Hematopoietic multipotent progenitor cell treated with erythropoietin and hydrocortisone succinate and interleukin-3 and kit ligand, for 17 days (in vitro differentiated cells): ENCODE measurements at regions not wholly inside any gene's neighbourhood (a gene's known extent, or its start where the extent isn't known, plus 50 kb on each side); places are given as distances from the start of the nearest gene placed in this dataset.
"Not testable (repeated sequence)": the region's sequence is repeated elsewhere in the genome, so short reads cannot be mapped to it uniquely, and the experiment has no call there.

Source experiments
- DNase-seq: peaks from one replicate; pipeline ENCODE4 v3.0.0-alpha.2; 2015; ENCODE audit warnings: low spot score

GRCh38 chr3:153029350-153029749, 132.7 kb upstream of the RAP2B start:
- DNase-seq, result peak; percentile 81

GRCh38 chr3:153032891-153033290, 129.1 kb upstream of the RAP2B start:
- no peak for DNase-seq

GRCh38 chr3:153036846-153037245, 125.2 kb upstream of the RAP2B start:
- no peak for DNase-seq

GRCh38 chr3:153038367-153038766, 123.7 kb upstream of the RAP2B start:
- no peak for DNase-seq

- no peak for DNase-seq
Measured at GRCh38 chr3:153038779-153039178, 123.2 kb upstream of the RAP2B start.

DNA sequence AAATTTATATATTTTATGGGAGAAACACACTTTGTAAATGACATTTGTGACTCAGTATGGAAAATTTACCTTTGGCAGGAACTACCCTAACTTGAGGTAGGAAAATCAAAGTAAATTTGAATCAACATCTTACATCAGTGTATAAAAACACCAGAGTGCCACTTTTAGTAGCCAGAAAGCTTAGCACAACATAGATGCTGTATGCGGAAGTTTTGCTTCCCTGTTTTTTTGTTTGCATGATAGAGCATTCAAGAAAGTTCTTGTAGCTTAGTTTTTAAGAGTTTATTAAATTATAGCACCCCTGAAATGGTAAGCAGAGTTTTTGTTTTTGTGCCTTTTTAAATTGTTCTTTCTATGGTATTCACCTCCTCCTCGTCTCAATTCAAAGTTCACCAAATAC, 120.8 kb upstream of the RAP2B start:
- no peak for DNase-seq

- no peak for DNase-seq
Measured at GRCh38 chr3:153042088-153042487, 119.9 kb upstream of the RAP2B start.

DNA sequence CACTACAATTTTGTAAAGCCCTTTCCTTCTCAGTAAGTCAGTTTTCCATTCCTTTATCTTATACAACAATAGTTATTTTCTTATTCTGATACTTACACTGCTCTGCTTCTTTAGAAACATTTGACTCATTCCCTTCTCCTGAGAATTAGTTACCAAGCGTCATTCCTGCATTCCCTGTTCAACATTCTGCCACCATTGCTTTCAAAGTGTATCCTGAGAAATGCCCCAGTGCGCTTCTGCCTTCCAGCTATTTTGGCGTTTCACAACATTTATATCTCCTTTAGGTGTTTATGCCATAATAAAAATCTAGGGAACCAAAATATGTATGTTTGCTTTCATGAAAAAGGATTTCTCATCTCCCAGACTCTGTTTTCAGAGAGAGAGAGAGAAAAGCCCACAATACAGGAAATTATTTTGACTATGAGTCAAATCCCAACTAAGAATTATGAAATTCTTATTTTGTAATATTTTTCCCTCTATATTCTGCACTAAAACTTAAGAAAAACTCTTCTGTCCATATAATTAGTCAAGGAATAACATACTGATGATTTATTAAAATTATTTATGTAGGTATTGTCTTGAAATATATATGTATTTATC, 118.2 kb upstream of the RAP2B start:
- DNase-seq, result no peak

DNA sequence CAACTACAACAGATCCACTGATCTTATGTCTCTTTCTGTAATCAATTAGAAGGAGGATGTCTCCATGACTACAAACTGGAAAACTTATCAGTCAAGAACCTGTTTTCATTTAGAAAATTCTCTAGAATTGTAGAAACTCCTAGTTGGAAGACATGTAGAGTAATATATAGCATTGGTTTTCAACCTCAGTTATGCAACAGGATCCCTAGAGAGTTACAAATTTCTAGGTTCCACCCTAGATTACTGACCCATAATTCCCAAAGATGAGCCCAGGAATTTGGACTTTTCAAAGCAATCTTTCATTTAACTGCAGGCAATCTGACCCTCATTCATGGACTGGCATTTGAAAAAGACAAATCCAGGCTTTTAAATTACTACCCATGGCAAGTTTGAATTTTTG, 116.9 kb upstream of the RAP2B start:
- DNase-seq, result no peak

GRCh38 chr3:153050978-153051377, 111.0 kb upstream of the RAP2B start:
- DNase-seq, result no peak

GRCh38 chr3:153051427-153052095, 110.5 kb upstream of the RAP2B start:
- DNase-seq, result no peak

- DNase-seq, result no peak
Measured at GRCh38 chr3:153052096-153052460, 109.9 kb upstream of the RAP2B start.

DNA sequence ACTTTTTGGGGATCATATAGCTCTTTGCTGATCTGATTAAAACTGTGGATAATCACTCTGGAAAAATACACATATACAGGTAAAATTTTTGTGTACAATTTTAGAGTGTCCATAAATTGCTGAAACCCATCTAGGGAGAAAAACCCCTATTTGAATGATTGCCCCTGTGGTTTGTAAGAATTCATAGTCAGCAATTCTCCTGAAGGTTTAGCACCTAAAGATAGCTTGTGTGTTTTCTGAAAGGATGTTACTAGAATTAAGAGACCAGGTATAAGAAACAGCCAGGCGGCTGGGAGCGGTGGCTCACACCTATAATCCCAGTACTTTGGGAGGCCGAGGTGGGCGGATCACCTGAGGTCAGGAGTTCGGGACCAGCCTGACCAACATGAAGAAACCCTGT, 106.8 kb upstream of the RAP2B start:
- no peak for DNase-seq

DNA sequence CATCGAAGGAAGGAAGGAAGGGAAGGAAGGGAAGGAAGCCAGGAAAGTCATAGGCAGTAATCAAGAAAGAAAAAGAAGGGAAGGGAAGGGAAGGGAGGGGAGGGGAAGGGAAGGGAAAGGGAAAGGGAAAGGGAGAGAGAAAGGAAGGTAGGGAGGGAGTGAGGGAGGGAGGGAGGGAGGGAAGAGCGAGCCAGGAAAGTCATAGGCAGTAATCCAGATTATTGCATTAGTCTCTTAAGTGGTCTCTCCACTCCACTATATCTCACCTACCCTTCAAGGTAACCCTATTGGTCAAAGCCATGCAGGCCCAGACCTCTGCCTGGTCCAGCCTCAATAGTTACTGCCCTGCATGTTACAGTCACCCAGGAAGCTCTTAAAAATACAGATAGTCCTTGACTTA, 106.2 kb upstream of the RAP2B start:
- no peak for DNase-seq

GRCh38 chr3:153058031-153058688, 103.9 kb upstream of the RAP2B start:
- not testable (repeated sequence) for DNase-seq

DNA sequence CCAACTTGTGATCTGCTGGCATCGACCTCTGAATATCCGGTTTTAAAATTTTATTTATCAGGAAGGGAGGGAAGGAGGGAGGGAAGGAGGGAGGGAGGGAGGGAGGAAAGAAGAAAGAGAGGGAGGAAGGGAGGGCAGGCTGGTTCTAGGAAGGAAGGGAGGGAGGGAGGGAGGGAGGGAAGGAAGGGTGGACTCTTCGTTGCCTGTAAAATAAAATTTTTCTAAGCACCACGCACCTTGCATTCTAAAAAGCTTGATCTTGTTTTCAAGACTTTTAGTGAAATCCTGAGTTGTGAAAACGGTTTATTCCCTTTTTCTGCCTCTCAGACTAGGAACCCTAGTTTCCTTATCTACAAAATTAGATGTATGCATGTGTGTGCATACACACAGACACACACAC, 101.7 kb upstream of the RAP2B start:
- DNase-seq, result no peak

- DNase-seq, result no peak
Measured at GRCh38 chr3:153061938-153062528, 100.0 kb upstream of the RAP2B start.

DNA sequence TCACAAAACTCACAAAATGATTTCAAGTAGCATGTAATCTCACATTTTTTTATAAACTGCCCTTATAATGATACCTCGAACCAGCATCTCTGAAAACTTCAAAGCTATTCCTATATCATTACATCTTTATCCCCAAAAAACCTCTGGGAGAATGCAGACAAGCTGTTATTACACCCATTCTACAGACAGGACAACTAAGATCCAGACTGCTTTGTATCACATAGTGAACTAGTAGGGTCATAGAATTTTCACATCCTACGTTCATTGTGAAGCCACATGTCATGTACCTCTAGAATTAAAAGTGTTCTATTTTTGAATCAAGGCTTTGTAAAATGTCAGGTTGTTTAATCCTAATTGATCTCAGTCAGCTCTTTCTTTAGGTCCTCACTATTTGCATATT, 98.7 kb upstream of the RAP2B start:
- no peak for DNase-seq

DNA sequence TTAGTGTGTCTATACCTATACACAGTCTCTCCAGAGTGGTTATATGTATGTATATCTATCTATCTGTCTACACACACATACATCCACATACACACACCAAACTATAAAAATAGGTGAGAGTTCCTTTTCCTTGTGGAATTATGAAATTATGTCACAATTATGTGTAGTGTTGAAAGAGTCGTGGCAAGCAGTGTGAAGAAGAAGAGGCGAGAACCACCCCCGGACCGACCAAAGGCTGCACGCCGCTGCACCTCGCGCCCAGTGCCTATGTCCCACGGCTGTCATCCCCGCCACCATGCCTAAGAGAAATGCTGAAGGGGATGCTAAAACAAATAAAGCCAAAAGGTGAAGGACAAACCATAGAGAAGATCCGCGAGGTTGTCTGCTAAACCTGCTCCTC, 95.0 kb upstream of the RAP2B start:
- no peak for DNase-seq

- DNase-seq, result peak; percentile 45
Measured at GRCh38 chr3:153069598-153070510, 92.2 kb upstream of the RAP2B start.

DNA sequence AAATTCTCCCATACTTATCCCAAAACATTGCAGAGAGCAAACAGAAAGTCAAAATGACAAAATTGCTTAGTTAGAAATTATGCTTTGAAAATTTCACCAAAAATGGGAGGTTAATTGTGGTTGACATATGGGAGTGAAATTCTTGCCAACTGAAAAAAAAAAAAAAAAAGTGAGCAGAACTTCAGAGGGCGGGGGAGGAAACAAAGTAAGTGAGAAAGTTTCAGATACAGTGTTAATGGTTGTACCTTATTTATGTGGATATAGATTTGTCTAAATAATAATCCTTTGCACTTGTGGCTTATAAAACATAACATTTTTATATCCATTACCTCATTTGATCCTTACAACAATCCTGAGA, 91.5 kb upstream of the RAP2B start:
- no peak for DNase-seq

DNA sequence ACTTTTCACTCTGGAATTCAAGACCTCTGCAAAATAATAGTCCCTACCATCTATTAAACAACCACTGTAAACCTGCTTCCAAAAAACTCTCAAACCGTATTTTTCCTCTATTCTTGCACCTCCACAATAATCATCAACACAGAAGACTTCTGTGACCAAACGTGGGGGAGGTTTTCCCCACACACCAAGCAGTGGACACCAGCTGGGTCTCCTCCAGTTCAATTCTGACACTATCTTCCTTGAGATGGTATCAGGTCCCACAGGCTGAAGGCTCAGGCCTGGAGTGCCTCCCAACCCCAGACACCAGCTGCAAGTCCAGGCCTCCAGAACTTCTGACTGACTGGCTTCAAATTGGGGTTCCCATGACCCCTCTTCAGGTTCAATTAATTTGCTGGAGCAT, 89.6 kb upstream of the RAP2B start:
- no peak for DNase-seq
